B cell (primary cell): ENCODE measurements at regions not wholly inside any gene's neighbourhood (a gene's known extent, or its start where the extent isn't known, plus 50 kb on each side); places are given as distances from the start of the nearest gene placed in this dataset.

Experiments
- EZH2 ChIP-seq: IDR thresholded peaks from 2 replicates; pipeline ENCODE4 v1.6.1; 2012; ENCODE audit warnings: borderline replicate concordance, low read depth, mild to moderate bottlenecking, moderate library complexity, low read length; ENCODE audit not compliant: insufficient read depth, poor library complexity, severe bottlenecking
- TF ChIP-seq, protein P1 (sequence below): fragments of 200-600 bp; IDR thresholded peaks from one replicate; pipeline ENCODE4 v1.8.0; 2022; ENCODE audit warnings: antibody characterized with exemption, mild to moderate bottlenecking

DNA sequence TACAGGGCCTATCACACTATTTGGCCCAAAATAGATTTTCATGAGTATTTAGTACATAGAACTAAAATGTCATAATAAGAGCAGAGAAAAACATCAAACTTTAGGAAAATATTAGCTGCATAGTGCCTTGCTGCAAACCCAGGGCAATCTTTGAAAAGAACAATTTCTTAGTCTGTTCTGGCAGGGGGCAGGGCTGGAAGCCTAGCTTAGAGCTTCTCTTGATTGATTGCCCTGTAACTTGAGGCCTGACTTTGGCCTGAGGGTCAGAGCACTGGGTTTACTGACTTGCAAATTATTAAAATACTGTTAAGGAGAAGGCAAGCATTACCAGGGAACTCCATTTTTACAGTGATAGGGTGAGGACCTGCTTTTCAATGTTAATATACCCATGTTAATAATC, 115.8 kb upstream of the SPAG17 start:
- TF ChIP-seq, protein P1, sequence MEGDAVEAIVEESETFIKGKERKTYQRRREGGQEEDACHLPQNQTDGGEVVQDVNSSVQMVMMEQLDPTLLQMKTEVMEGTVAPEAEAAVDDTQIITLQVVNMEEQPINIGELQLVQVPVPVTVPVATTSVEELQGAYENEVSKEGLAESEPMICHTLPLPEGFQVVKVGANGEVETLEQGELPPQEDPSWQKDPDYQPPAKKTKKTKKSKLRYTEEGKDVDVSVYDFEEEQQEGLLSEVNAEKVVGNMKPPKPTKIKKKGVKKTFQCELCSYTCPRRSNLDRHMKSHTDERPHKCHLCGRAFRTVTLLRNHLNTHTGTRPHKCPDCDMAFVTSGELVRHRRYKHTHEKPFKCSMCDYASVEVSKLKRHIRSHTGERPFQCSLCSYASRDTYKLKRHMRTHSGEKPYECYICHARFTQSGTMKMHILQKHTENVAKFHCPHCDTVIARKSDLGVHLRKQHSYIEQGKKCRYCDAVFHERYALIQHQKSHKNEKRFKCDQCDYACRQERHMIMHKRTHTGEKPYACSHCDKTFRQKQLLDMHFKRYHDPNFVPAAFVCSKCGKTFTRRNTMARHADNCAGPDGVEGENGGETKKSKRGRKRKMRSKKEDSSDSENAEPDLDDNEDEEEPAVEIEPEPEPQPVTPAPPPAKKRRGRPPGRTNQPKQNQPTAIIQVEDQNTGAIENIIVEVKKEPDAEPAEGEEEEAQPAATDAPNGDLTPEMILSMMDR, result no peak
- no peak for TF ChIP-seq EZH2
